SK-N-SH (cell line): ENCODE measurements at regions not wholly inside any gene's neighbourhood (a gene's known extent, or its start where the extent isn't known, plus 50 kb on each side); places are given as distances from the start of the nearest gene placed in this dataset.

ENCODE experiments used
- CTCF ChIA-PET: fragments of 300-600, 350-600 bp; formaldehyde crosslinking; extraction: SDS; loops from one replicate; lab custom pipeline; 2021; lab: Yijun Ruan, JAX
- POLR2A ChIA-PET: fragments of 350-600 bp; sonication (Branson Sonifier 250); formaldehyde crosslinking; extraction: SDS; loops from one replicate; lab custom pipeline; 2020; ENCODE audit warnings: antibody characterized with exemption, inconsistent platforms; lab: Yijun Ruan, JAX
- DNase-seq: peaks from one replicate; pipeline ENCODE4 v3.0.0; 2012
- H2AFZ ChIP-seq: fragments of 200-600 bp; sonication (generic); 2 replicates; pipeline ENCODE4 v1.8.1; 2016; ENCODE audit warnings: antibody characterized with exemption, mild to moderate bottlenecking, low read depth
- H3F3A ChIP-seq: fragments of 200-600 bp; sonication (generic); replicated peaks from 2 replicates; pipeline ENCODE3; 2016; ENCODE audit warnings: antibody characterized with exemption, mild to moderate bottlenecking; ENCODE audit not compliant: insufficient read depth
- H3K27ac ChIP-seq, 2 experiments: fragments of 200-500 bp in 1 of 2; fragments of 200-600 bp in 1 of 2; sonication (Bioruptor generic) in 1 of 2; sonication (generic), shearing (Covaris generic) in 1 of 2; 2 replicates each; pipeline versions ENCODE4 v1.5.1 to v1.6.1; 2014 to 2016; ENCODE audit warnings: low read depth in 2 of 2, inconsistent platforms in 1 of 2, low read length in 1 of 2, mild to moderate bottlenecking in 1 of 2, mixed read lengths in 1 of 2
- H3K27me3 ChIP-seq: fragments of 200-600 bp; sonication (generic), shearing (Covaris generic); 2 replicates; pipeline ENCODE4 v1.6.1; 2016; ENCODE audit warnings: mixed run types; ENCODE audit not compliant: insufficient read depth
- H3K36me3 ChIP-seq, 2 experiments: fragments of 200-500 bp in 1 of 2; fragments of 200-600 bp in 1 of 2; sonication (Bioruptor generic) in 1 of 2; sonication (generic) in 1 of 2; replicated peaks in 1 of 2; 2 replicates each; pipeline versions ENCODE3 to v1.5.1; 2014 to 2016; ENCODE audit warnings: low read length in 1 of 2, mild to moderate bottlenecking in 1 of 2; ENCODE audit not compliant: insufficient read depth in 2 of 2, control insufficient read depth in 1 of 2
- H3K4me1 ChIP-seq, 2 experiments: fragments of 200-500 bp in 1 of 2; fragments of 200-600 bp in 1 of 2; sonication (Bioruptor generic) in 1 of 2; sonication (generic), shearing (Covaris generic) in 1 of 2; 2 replicates each; pipeline versions ENCODE4 v1.5.1 to v1.6.1; 2014 to 2016; ENCODE audit warnings: low read depth in 1 of 2, low read length in 1 of 2, mixed run types in 1 of 2; ENCODE audit not compliant: insufficient read depth in 2 of 2, control insufficient read depth in 1 of 2
- H3K4me2 ChIP-seq: fragments of 200-600 bp; sonication (generic), shearing (Covaris generic); 2 replicates; pipeline ENCODE4 v1.6.1; 2017; ENCODE audit warnings: mixed run types
- H3K4me3 ChIP-seq, 2 experiments: fragments of 200-500 bp in 1 of 2; fragments of 200-600 bp in 1 of 2; sonication (Bioruptor generic) in 1 of 2; sonication (generic), shearing (Covaris generic) in 1 of 2; 2 replicates each; pipeline versions ENCODE4 v1.5.1 to v1.8.1; 2014 to 2016; ENCODE audit warnings: low read depth in 2 of 2, inconsistent platforms in 1 of 2, low read length in 1 of 2, mild to moderate bottlenecking in 1 of 2, mixed read lengths in 1 of 2, moderate library complexity in 1 of 2
- H3K79me2 ChIP-seq: fragments of 200-600 bp; sonication (generic); 2 replicates; pipeline ENCODE4 v1.8.1; 2017; ENCODE audit warnings: mild to moderate bottlenecking; ENCODE audit not compliant: insufficient read depth
- H3K9ac ChIP-seq: fragments of 200-600 bp; sonication (generic); 2 replicates; pipeline ENCODE4 v1.6.1; 2017; ENCODE audit warnings: mixed run types
- H3K9me2 ChIP-seq: fragments of 200-600 bp; sonication (generic); 2 replicates; pipeline ENCODE4 v1.6.1; 2017; ENCODE audit warnings: mixed run types
- H3K9me3 ChIP-seq: fragments of 200-600 bp; sonication (generic); 2 replicates; pipeline ENCODE4 v1.6.1; 2017; ENCODE audit warnings: mixed run types, mild to moderate bottlenecking, moderate library complexity
- H4K20me1 ChIP-seq: fragments of 200-600 bp; sonication (generic); 2 replicates; pipeline ENCODE4 v1.6.1; 2017; ENCODE audit warnings: mild to moderate bottlenecking, mixed run types; ENCODE audit not compliant: insufficient read depth
- CTCF ChIP-seq: fragments of 200-600 bp; sonication (generic); IDR thresholded peaks from 2 replicates; pipeline ENCODE4 v1.6.1; 2017; ENCODE audit warnings: antibody characterized with exemption, mild to moderate bottlenecking, moderate library complexity
- EP300 ChIP-seq, 2 experiments: IDR thresholded peaks; 2 replicates each; pipeline versions ENCODE4 v1.4.0 to v1.6.1; 2012; ENCODE audit warnings: borderline replicate concordance in 1 of 2, low read depth in 1 of 2, low read length in 1 of 2
- FOSL2 ChIP-seq: IDR thresholded peaks from 2 replicates; pipeline ENCODE4 v1.4.0; 2012; ENCODE audit warnings: low read depth, mild to moderate bottlenecking, moderate library complexity, borderline replicate concordance
- FOXM1 ChIP-seq: IDR thresholded peaks from 2 replicates; pipeline ENCODE4 v1.4.0; 2012; ENCODE audit warnings: low read depth, mild to moderate bottlenecking
- GABPA ChIP-seq: IDR thresholded peaks from 2 replicates; pipeline ENCODE4 v1.4.0; 2012; ENCODE audit warnings: low read depth, mild to moderate bottlenecking
- MXI1 ChIP-seq: IDR thresholded peaks from 2 replicates; pipeline ENCODE4 v1.6.1; 2012; ENCODE audit warnings: mild to moderate bottlenecking, low read depth, low read length, improper control_type of control experiment
- NFIC ChIP-seq: IDR thresholded peaks from 2 replicates; pipeline ENCODE4 v1.4.0; 2012; ENCODE audit warnings: borderline replicate concordance
- RAD21 ChIP-seq: IDR thresholded peaks from 2 replicates; pipeline ENCODE4 v1.6.1; 2012; ENCODE audit warnings: mild to moderate bottlenecking, low read length
- RCOR1 ChIP-seq: fragments of 150-350 bp; IDR thresholded peaks from 2 replicates; pipeline ENCODE4 v1.6.1; 2017; ENCODE audit warnings: antibody characterized with exemption, low read length
- REST ChIP-seq: IDR thresholded peaks from 2 replicates; pipeline ENCODE4 v1.6.1; 2012; ENCODE audit warnings: mild to moderate bottlenecking, low read depth, low read length, moderate library complexity
- SIN3A ChIP-seq: IDR thresholded peaks from 2 replicates; pipeline ENCODE4 v1.6.1; 2012; ENCODE audit warnings: low read depth, mild to moderate bottlenecking, low read length, moderate library complexity, borderline replicate concordance
- SMC3 ChIP-seq: IDR thresholded peaks from 2 replicates; pipeline ENCODE4 v1.6.1; 2012; ENCODE audit warnings: low read depth, low read length, improper control_type of control experiment
- TAF1 ChIP-seq: IDR thresholded peaks from 2 replicates; pipeline ENCODE4 v1.6.1; 2012; ENCODE audit warnings: low read depth, mild to moderate bottlenecking, low read length, moderate library complexity, borderline replicate concordance
- TEAD4 ChIP-seq: IDR thresholded peaks from 2 replicates; pipeline ENCODE4 v1.4.0; 2012; ENCODE audit warnings: mild to moderate bottlenecking, borderline replicate concordance; ENCODE audit not compliant: insufficient read depth
- WGBS: methylation state at CpG from one replicate; pipeline ENCODE4 v1.1.6; 2017; ENCODE audit warnings: low lambda C conversion rate; 5-methylcytosine and 5-hydroxymethylcytosine counted together
- TF ChIP-seq, protein P1 (sequence below): IDR thresholded peaks from 2 replicates; pipeline ENCODE4 v1.4.0; 2012; ENCODE audit warnings: low read depth
- TF ChIP-seq, protein P2 (sequence below): IDR thresholded peaks from 2 replicates; pipeline ENCODE4; 2012

- TF ChIP-seq FOSL2 = no peak
- no peak for TF ChIP-seq GABPA
- no peak for TF ChIP-seq NFIC
- no peak for TF ChIP-seq RAD21
- no peak for TF ChIP-seq TAF1
- no peak for TF ChIP-seq SMC3
- TF ChIP-seq SIN3A = no peak
- no peak for TF ChIP-seq CTCF
- TF ChIP-seq, protein P1, sequence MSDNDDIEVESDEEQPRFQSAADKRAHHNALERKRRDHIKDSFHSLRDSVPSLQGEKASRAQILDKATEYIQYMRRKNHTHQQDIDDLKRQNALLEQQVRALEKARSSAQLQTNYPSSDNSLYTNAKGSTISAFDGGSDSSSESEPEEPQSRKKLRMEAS = no peak
- TF ChIP-seq RCOR1 = no peak
- TF ChIP-seq, all 33 proteins: peak for 0
- no peaks in the 10 kb centered on the region for H4K20me1 ChIP-seq
- no peaks in the 10 kb centered on the region for H3K36me3 ChIP-seq
- no peaks in the 10 kb centered on the region for H3K9me3 ChIP-seq
- H3K4me3 ChIP-seq = no peak overlapping the region
- H3K4me1 ChIP-seq = no peaks in the 10 kb centered on the region
- H3K4me2 ChIP-seq = no peak overlapping the region
- DNase-seq = no peak
- POLR2A ChIA-PET = no interaction called here
- H3K27ac ChIP-seq = no peak overlapping the region
- H3K9me2 ChIP-seq = no peaks in the 10 kb centered on the region
- CTCF ChIA-PET = no interaction called here
- H3F3A ChIP-seq = no peaks in the 10 kb centered on the region
- 61% methylated on average over 3 of the region's 3 CpGs for WGBS
- no peak overlapping the region for H2AFZ ChIP-seq
- H3K9ac ChIP-seq = no peak overlapping the region
- no peaks in the 10 kb centered on the region for H3K79me2 ChIP-seq
- H3K27me3 ChIP-seq = no peaks in the 10 kb centered on the region
Observed at GRCh38 chr3:18652781-18653180, 227.6 kb upstream of the SATB1 start.

- no peaks in the 10 kb centered on the region for H4K20me1 ChIP-seq
- 53% methylated on average over 5 of the region's 5 CpGs for WGBS
- no peaks in the 10 kb centered on the region for H3K36me3 ChIP-seq
- H3K9me3 ChIP-seq = no peaks in the 10 kb centered on the region
- H3K4me1 ChIP-seq = no peaks in the 10 kb centered on the region
- TF ChIP-seq MXI1 = no peak
- TF ChIP-seq TEAD4 = no peak
- TF ChIP-seq, protein P2, sequence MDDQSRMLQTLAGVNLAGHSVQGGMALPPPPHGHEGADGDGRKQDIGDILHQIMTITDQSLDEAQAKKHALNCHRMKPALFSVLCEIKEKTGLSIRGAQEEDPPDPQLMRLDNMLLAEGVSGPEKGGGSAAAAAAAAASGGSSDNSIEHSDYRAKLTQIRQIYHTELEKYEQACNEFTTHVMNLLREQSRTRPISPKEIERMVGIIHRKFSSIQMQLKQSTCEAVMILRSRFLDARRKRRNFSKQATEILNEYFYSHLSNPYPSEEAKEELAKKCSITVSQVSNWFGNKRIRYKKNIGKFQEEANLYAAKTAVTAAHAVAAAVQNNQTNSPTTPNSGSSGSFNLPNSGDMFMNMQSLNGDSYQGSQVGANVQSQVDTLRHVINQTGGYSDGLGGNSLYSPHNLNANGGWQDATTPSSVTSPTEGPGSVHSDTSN = no peak
- no peak for TF ChIP-seq REST
- no peak for TF ChIP-seq SIN3A
- no peak for TF ChIP-seq EP300 (IDR thresholded peaks at IDR 0.05; ENCODE audit: borderline replicate concordance in 1 of 2, low read depth in 1 of 2, low read length in 1 of 2)
- TF ChIP-seq FOXM1 = no peak
- no peak for TF ChIP-seq CTCF
- H2AFZ ChIP-seq = no peak overlapping the region
- no peaks in the 10 kb centered on the region for H3F3A ChIP-seq
- DNase-seq = no peak
- ChIA-PET POLR2A (no interaction called here), CTCF (no interaction called here)
- no peak overlapping the region for H3K9ac ChIP-seq
- H3K27me3 ChIP-seq = no peaks in the 10 kb centered on the region
- no peak overlapping the region for H3K4me2 ChIP-seq
- no peaks in the 10 kb centered on the region for H3K79me2 ChIP-seq
- no peak overlapping the region for H3K4me3 ChIP-seq
- no peaks in the 10 kb centered on the region for H3K9me2 ChIP-seq
- no peak overlapping the region for H3K27ac ChIP-seq
Observed at GRCh38 chr3:18650731-18651130, 225.6 kb upstream of the SATB1 start.
